Naive thymus-derived CD4-positive, alpha-beta T cell (primary cell): ENCODE measurements at regions not wholly inside any gene's neighbourhood (a gene's known extent, or its start where the extent isn't known, plus 50 kb on each side); places are given as distances from the start of the nearest gene placed in this dataset.
"Not testable (repeated sequence)": the region's sequence is repeated elsewhere in the genome, so short reads cannot be mapped to it uniquely, and the experiment has no call there.

Source experiments
- ATAC-seq: fragments of 150-1000 bp; cut with Tn5 transposase; 2 replicates; pipeline ENCODE4 v1.10.0; 2021; ENCODE audit warnings: mild to moderate bottlenecking, moderate library complexity
- CTCF ChIA-PET: fragments of 350-600 bp; sonication (Branson Sonifier 250); formaldehyde crosslinking; loops from one replicate; lab custom pipeline; 2021; ENCODE audit warnings: antibody characterized with exemption; lab: Charles Lee
- POLR2A ChIA-PET: fragments of 350-600 bp; sonication (Branson Sonifier 250); formaldehyde crosslinking; loops from one replicate; lab custom pipeline; 2021; ENCODE audit warnings: antibody characterized with exemption, inconsistent platforms; lab: Charles Lee
- DNase-seq, 9 donors: peaks; one replicate each; pipeline versions ENCODE4 v3.0.0 to v3.0.0-alpha.2; 2020 to 2022; ENCODE audit warnings: mixed read lengths in 1 of 9
- H3K27ac ChIP-seq: one replicate; pipeline ENCODE4 v1.7.0; 2013; ENCODE audit warnings: mild to moderate bottlenecking, low read depth, low read length, moderate library complexity
- H3K27me3 ChIP-seq, 2 donors: one replicate each; pipeline ENCODE4 v1.7.0; 2013; ENCODE audit warnings: low read length in 2 of 2, mild to moderate bottlenecking in 2 of 2, moderate library complexity in 2 of 2; ENCODE audit not compliant: control insufficient read depth in 2 of 2, insufficient read depth in 2 of 2
- H3K36me3 ChIP-seq, 3 experiments: 1 replicate in 2 of 3; 2 replicates in 1 of 3; pipeline ENCODE4 v1.7.0; 2013; ENCODE audit warnings: low read length in 3 of 3, mild to moderate bottlenecking in 3 of 3, moderate library complexity in 1 of 3; ENCODE audit not compliant: insufficient read depth in 3 of 3, control insufficient read depth in 2 of 3
- H3K4me1 ChIP-seq, 2 donors: one replicate each; pipeline ENCODE4 v1.7.0; 2013; ENCODE audit warnings: low read length in 2 of 2, mild to moderate bottlenecking in 2 of 2, moderate library complexity in 1 of 2; ENCODE audit not compliant: control insufficient read depth in 2 of 2, insufficient read depth in 2 of 2
- H3K4me3 ChIP-seq: 2 replicates; pipeline ENCODE4 v1.7.0; 2013; ENCODE audit warnings: mild to moderate bottlenecking, low read length
- H3K9me3 ChIP-seq, 3 experiments: 1 replicate in 2 of 3; 2 replicates in 1 of 3; pipeline ENCODE4 v1.7.0; 2013; ENCODE audit warnings: low read length in 3 of 3; ENCODE audit not compliant: control insufficient read depth in 2 of 3
- H3K27ac Mint-ChIP-seq, 9 donors: one replicate each; pipeline ENCODE4 v1.8.0; 2020 to 2022; ENCODE audit warnings: mixed read lengths in 9 of 9, mild to moderate bottlenecking in 8 of 9, moderate library complexity in 5 of 9, inconsistent platforms in 2 of 9
- H3K27me3 Mint-ChIP-seq, 5 donors: one replicate each; pipeline ENCODE4 v1.8.0; 2021 to 2022; ENCODE audit warnings: mixed read lengths in 5 of 5, mild to moderate bottlenecking in 1 of 5
- H3K36me3 Mint-ChIP-seq, 5 donors: one replicate each; pipeline ENCODE4 v1.8.0; 2020 to 2022; ENCODE audit warnings: mixed read lengths in 5 of 5, mild to moderate bottlenecking in 3 of 5, inconsistent platforms in 1 of 5
- H3K4me1 Mint-ChIP-seq, 7 donors: one replicate each; pipeline ENCODE4 v1.8.0; 2020 to 2022; ENCODE audit warnings: mixed read lengths in 7 of 7, mild to moderate bottlenecking in 3 of 7, inconsistent platforms in 1 of 7
- H3K4me3 Mint-ChIP-seq, 10 donors: one replicate each; pipeline ENCODE4 v1.8.0; 2020 to 2022; ENCODE audit warnings: mild to moderate bottlenecking in 10 of 10, mixed read lengths in 10 of 10, moderate library complexity in 6 of 10, inconsistent platforms in 2 of 10
- H3K9me3 Mint-ChIP-seq, 11 donors: one replicate each; pipeline ENCODE4 v1.8.0; 2020 to 2022; ENCODE audit warnings: mixed read lengths in 11 of 11, mild to moderate bottlenecking in 4 of 11, inconsistent platforms in 1 of 11, moderate library complexity in 1 of 11
- intact Hi-C, 2 donors: fragments of 100-400 bp; cut with micrococcal nuclease; formaldehyde crosslinking; loops; one replicate each; pipeline ENCODE4 v1.15.1; 2023

GRCh38 chr5:69907941-69908340 lies 117.1 kb upstream of the SERF1B start:
- H3K4me3 Mint-ChIP-seq, H3K36me3 Mint-ChIP-seq, H3K27me3 ChIP-seq, H3K27ac Mint-ChIP-seq, H3K36me3 ChIP-seq, H3K27me3 Mint-ChIP-seq, CTCF ChIA-PET, POLR2A ChIA-PET, H3K9me3 Mint-ChIP-seq, H3K4me1 Mint-ChIP-seq, ATAC-seq, intact Hi-C loops, H3K27ac ChIP-seq, H3K9me3 ChIP-seq, H3K4me3 ChIP-seq, H3K4me1 ChIP-seq: not testable (repeated sequence)
- peak in 2 of 9 donors; percentile 4 to 18 for DNase-seq

GRCh38 chr5:69913771-69914170 lies 111.3 kb upstream of the SERF1B start:
- CTCF ChIA-PET, H3K36me3 Mint-ChIP-seq, H3K4me1 ChIP-seq, POLR2A ChIA-PET, H3K27me3 Mint-ChIP-seq, ATAC-seq, H3K36me3 ChIP-seq, H3K9me3 ChIP-seq, H3K4me1 Mint-ChIP-seq, intact Hi-C loops, H3K27me3 ChIP-seq, H3K4me3 ChIP-seq, H3K27ac ChIP-seq, H3K4me3 Mint-ChIP-seq, H3K9me3 Mint-ChIP-seq, H3K27ac Mint-ChIP-seq: not testable (repeated sequence)
- peak in 1 of 9 donors; percentile 19 for DNase-seq
